ENCODE measurements at regions not wholly inside any gene's neighbourhood (a gene's known extent, or its start where the extent isn't known, plus 50 kb on each side); places are given as distances from the start of the nearest gene placed in this dataset.

- Histone ChIP-seq H3K4me3 (ENCODE audit: severe bottlenecking) (no peak overlapping the region), H3K36me3 (ENCODE audit: low read depth) (no peaks in the 10 kb centered on the region), H3K9me3 (ENCODE audit: severe bottlenecking) (no peaks in the 10 kb centered on the region), H3K4me1 (ENCODE audit: insufficient read depth, poor library complexity, severe bottlenecking) (no peaks in the 10 kb centered on the region), H3K27ac (ENCODE audit: poor library complexity, severe bottlenecking) (no peak overlapping the region), H3K27me3 (ENCODE audit: insufficient read depth, poor library complexity, severe bottlenecking) (no peaks in the 10 kb centered on the region)
- no peak for ATAC-seq (ENCODE audit: low read depth)
- no peak for DNase-seq (ENCODE audit: low spot score)
- no peak for TF ChIP-seq CTCF (IDR thresholded peaks at IDR 0.05; ENCODE audit: poor library complexity, severe bottlenecking)
Measured at GRCh38 chr4:13316354-13316753, 167.8 kb downstream of the RAB28 start.

- Histone ChIP-seq H3K4me3 (ENCODE audit: severe bottlenecking) (no peak overlapping the region), H3K27ac (ENCODE audit: poor library complexity, severe bottlenecking) (no peak overlapping the region), H3K4me1 (ENCODE audit: insufficient read depth, poor library complexity, severe bottlenecking) (no peaks in the 10 kb centered on the region), H3K27me3 (ENCODE audit: insufficient read depth, poor library complexity, severe bottlenecking) (no peaks in the 10 kb centered on the region), H3K9me3 (ENCODE audit: severe bottlenecking) (no peaks in the 10 kb centered on the region), H3K36me3 (ENCODE audit: low read depth) (no peaks in the 10 kb centered on the region)
- DNase-seq (ENCODE audit: low spot score) (no peak), ATAC-seq (ENCODE audit: low read depth) (no peak)
- no peak for TF ChIP-seq CTCF (IDR thresholded peaks at IDR 0.05; ENCODE audit: poor library complexity, severe bottlenecking)
Measured at GRCh38 chr4:13313856-13314255, 170.3 kb downstream of the RAB28 start.

- no peaks in the 10 kb centered on the region for H3K36me3 ChIP-seq (ENCODE audit: low read depth)
- ATAC-seq (ENCODE audit: low read depth), result no peak
Measured at GRCh38 chr4:13312264-13312663, 171.9 kb downstream of the RAB28 start.

DNA sequence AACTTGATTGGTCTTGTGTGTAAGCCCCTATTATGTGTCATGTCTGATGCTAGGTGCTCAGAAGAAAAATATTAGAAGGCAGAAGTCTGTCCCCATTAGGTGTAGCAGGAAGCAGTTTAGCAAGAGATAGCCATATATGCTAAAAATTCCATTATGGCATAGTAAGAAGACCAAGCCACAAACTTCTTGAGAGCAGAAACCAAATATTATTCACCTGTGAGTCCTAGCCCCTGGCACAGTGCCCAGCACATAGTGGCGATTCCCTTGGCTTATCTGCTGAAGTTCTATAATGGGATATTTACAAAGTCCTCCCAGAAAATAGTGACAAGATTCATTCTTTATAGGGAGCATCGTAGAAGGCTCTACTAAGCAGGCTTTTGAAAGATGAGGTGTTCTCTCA lies 174.4 kb downstream of the RAB28 start:
- H3K4me1 ChIP-seq (ENCODE audit: insufficient read depth, poor library complexity, severe bottlenecking), result no peaks in the 10 kb centered on the region
- H3K36me3 ChIP-seq (ENCODE audit: low read depth), result no peaks in the 10 kb centered on the region
- H3K27ac ChIP-seq (ENCODE audit: poor library complexity, severe bottlenecking), result no peak overlapping the region
- no peak overlapping the region for H3K4me3 ChIP-seq (ENCODE audit: severe bottlenecking)
- ATAC-seq (ENCODE audit: low read depth) (peak; percentile 48; the same call in 2 of the 3 replicates), DNase-seq (ENCODE audit: low spot score) (no peak)
- no peaks in the 10 kb centered on the region for H3K9me3 ChIP-seq (ENCODE audit: severe bottlenecking)
- H3K27me3 ChIP-seq (ENCODE audit: insufficient read depth, poor library complexity, severe bottlenecking), result no peaks in the 10 kb centered on the region
- no peak for TF ChIP-seq CTCF (IDR thresholded peaks at IDR 0.05; ENCODE audit: poor library complexity, severe bottlenecking)

More at GRCh38 chr4:13312264-13312663, 171.9 kb downstream of the RAB28 start:
- no peaks in the 10 kb centered on the region for H3K9me3 ChIP-seq (ENCODE audit: severe bottlenecking)
- DNase-seq (ENCODE audit: low spot score), result no peak
- H3K27ac ChIP-seq (ENCODE audit: poor library complexity, severe bottlenecking), result no peak overlapping the region
- no peaks in the 10 kb centered on the region for H3K4me1 ChIP-seq (ENCODE audit: insufficient read depth, poor library complexity, severe bottlenecking)
- H3K27me3 ChIP-seq (ENCODE audit: insufficient read depth, poor library complexity, severe bottlenecking), result no peaks in the 10 kb centered on the region
- no peak overlapping the region for H3K4me3 ChIP-seq (ENCODE audit: severe bottlenecking)
- TF ChIP-seq CTCF (IDR thresholded peaks at IDR 0.05; ENCODE audit: poor library complexity, severe bottlenecking), result no peak

GRCh38 chr4:13306356-13306755 lies 177.8 kb downstream of the RAB28 start:
- ATAC-seq (ENCODE audit: low read depth) (no peak), DNase-seq (ENCODE audit: low spot score) (no peak)
- H3K27me3 ChIP-seq (ENCODE audit: insufficient read depth, poor library complexity, severe bottlenecking), result no peaks in the 10 kb centered on the region
- no peak for TF ChIP-seq CTCF (IDR thresholded peaks at IDR 0.05; ENCODE audit: poor library complexity, severe bottlenecking)
- no peak overlapping the region for H3K4me3 ChIP-seq (ENCODE audit: severe bottlenecking)
- H3K4me1 ChIP-seq (ENCODE audit: insufficient read depth, poor library complexity, severe bottlenecking), result no peaks in the 10 kb centered on the region
- H3K9me3 ChIP-seq (ENCODE audit: severe bottlenecking), result no peaks in the 10 kb centered on the region
- no peak overlapping the region for H3K27ac ChIP-seq (ENCODE audit: poor library complexity, severe bottlenecking)
- no peaks in the 10 kb centered on the region for H3K36me3 ChIP-seq (ENCODE audit: low read depth)

Data from RWPE2 (cell line).